ENCODE measurements at regions not wholly inside any gene's neighbourhood (a gene's known extent, or its start where the extent isn't known, plus 50 kb on each side); places are given as distances from the start of the nearest gene placed in this dataset.

GRCh38 chr3:8200996-8201395 is 300.6 kb upstream of the LMCD1 start:
- dilution Hi-C loops (cut with MboI; ENCODE audit: extremely low pct_ligation_motif_present, low sequenced_read_pairs) = no loop called here

More at GRCh38 chr3:8200996-8201395, 300.6 kb upstream of the LMCD1 start:
- Histone ChIP-seq H3K9me1 (replicated peaks; ENCODE audit: control insufficient read depth, extremely low read depth, insufficient read depth, low read length) (no peaks in the 10 kb centered on the region), H3K4me1 (ENCODE audit: control insufficient read depth, extremely low read depth, insufficient read depth, low read length) (no peaks in the 10 kb centered on the region), H4K20me1 (replicated peaks; ENCODE audit: control insufficient read depth, extremely low read depth, insufficient read depth, low read length) (no peaks in the 10 kb centered on the region), H3K9ac (replicated peaks; ENCODE audit: extremely low read depth, insufficient read depth, low read length) (no peak overlapping the region), H3K36me3 (ENCODE audit: control insufficient read depth in 2 of 2, extremely low read depth in 1 of 2, insufficient read depth in 2 of 2, low read length in 2 of 2) (no peaks in the 10 kb centered on the region), H3K27ac (ENCODE audit: insufficient read depth, low read depth, low read length) (no peak overlapping the region), H2AFZ (ENCODE audit: low read depth, low read length) (no peak overlapping the region), H3K9me3 (replicated peaks; ENCODE audit: control insufficient read depth, insufficient read depth, low read length) (no peaks in the 10 kb centered on the region), H3K27me3 (ENCODE audit: control insufficient read depth in 2 of 2, insufficient read depth in 2 of 2, low read length in 2 of 2) (no peaks in the 10 kb centered on the region), H3K79me2 (ENCODE audit: control insufficient read depth, insufficient read depth, low read length) (no peaks in the 10 kb centered on the region), H3K4me2 (ENCODE audit: insufficient read depth, low read length) (no peak overlapping the region), H3K4me3 (replicated peaks in 1 of 3; ENCODE audit: insufficient read depth in 1 of 3, low read depth in 1 of 3, low read length in 3 of 3) (no peak overlapping the region)
- DNase-seq (ENCODE audit: low read depth, low spot score) (no peak), FAIRE-seq (no peak)
- no TSS peak for BruUV-seq (replicated peaks)
- TF ChIP-seq CTCF (IDR thresholded peaks at IDR 0.05; ENCODE audit: extremely low read depth in 1 of 2, insufficient read depth in 1 of 2, low read depth in 1 of 2, low read length in 2 of 2) = no peak
- no peak for TF ChIP-seq POLR2AphosphoS5 (IDR thresholded peaks at IDR 0.05; ENCODE audit: insufficient read depth, low read depth, low read length)
- no peak for TF ChIP-seq JUN (IDR thresholded peaks at IDR 0.05; ENCODE audit: borderline replicate concordance, insufficient read depth, insufficient read length, low read depth)
- TF ChIP-seq EZH2 (IDR thresholded peaks at IDR 0.05; ENCODE audit: borderline replicate concordance, low read depth, low read length, severe bottlenecking) = no peak
- no peak for TF ChIP-seq POLR2A (IDR thresholded peaks at IDR 0.05; ENCODE audit: low read depth, low read length)
- no peak for TF ChIP-seq GATA2 (IDR thresholded peaks at IDR 0.05; ENCODE audit: insufficient read depth, insufficient read length, low read depth, low read length)
- TF ChIP-seq, protein P1, sequence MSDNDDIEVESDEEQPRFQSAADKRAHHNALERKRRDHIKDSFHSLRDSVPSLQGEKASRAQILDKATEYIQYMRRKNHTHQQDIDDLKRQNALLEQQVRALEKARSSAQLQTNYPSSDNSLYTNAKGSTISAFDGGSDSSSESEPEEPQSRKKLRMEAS (IDR thresholded peaks at IDR 0.05; ENCODE audit: insufficient read depth, insufficient read length) = no peak
- TF ChIP-seq MYC (IDR thresholded peaks at IDR 0.05; ENCODE audit: low read depth, low read length) = no peak
- no peak for TF ChIP-seq FOS (IDR thresholded peaks at IDR 0.05; ENCODE audit: borderline replicate concordance, insufficient read depth, low read length)
- POLR2A ChIA-PET = no interaction called here
- intact Hi-C loops (cut with micrococcal nuclease) = no loop called here
- CTCF ChIA-PET = no interaction called here

All from endothelial cell of umbilical vein (primary cell).